CD4-positive, alpha-beta T cell (primary cell): ENCODE measurements at regions not wholly inside any gene's neighbourhood (a gene's known extent, or its start where the extent isn't known, plus 50 kb on each side); places are given as distances from the start of the nearest gene placed in this dataset.

Source experiments
- ATAC-seq: fragments of 200-7000 bp; cut with Tn5 transposase; one replicate; pipeline ENCODE4 v1.10.0; 2022; ENCODE audit warnings: mild to moderate bottlenecking; ENCODE audit not compliant: poor library complexity
- CTCF ChIA-PET: fragments of 350-600 bp; sonication (Branson Sonifier 250); formaldehyde crosslinking; loops from one replicate; lab custom pipeline; 2021; ENCODE audit warnings: antibody characterized with exemption, inconsistent platforms; lab: Charles Lee
- POLR2A ChIA-PET: fragments of 350-600 bp; sonication (Branson Sonifier 250); formaldehyde crosslinking; loops from one replicate; lab custom pipeline; 2021; ENCODE audit warnings: antibody characterized with exemption, inconsistent platforms; lab: Charles Lee
- DNase-seq, 14 experiments: peaks; one replicate each; pipeline ENCODE4 v3.0.0-alpha.2; 2013 to 2020; ENCODE audit warnings: mixed read lengths in 2 of 14
- H3K27ac ChIP-seq, 2 donors: one replicate each; pipeline versions ENCODE4 v1.5.1 to v1.7.0; 2013; ENCODE audit warnings: low read length in 2 of 2, low read depth in 1 of 2, mild to moderate bottlenecking in 1 of 2
- H3K27me3 ChIP-seq, 2 experiments: 1 replicate in 1 of 2; 2 replicates in 1 of 2; pipeline versions ENCODE4 v1.6.1 to v1.7.0; 2013; ENCODE audit warnings: low read length in 2 of 2, control low read depth in 1 of 2, mild to moderate bottlenecking in 1 of 2, moderate library complexity in 1 of 2; ENCODE audit not compliant: insufficient read depth in 2 of 2, control insufficient read depth in 1 of 2
- H3K36me3 ChIP-seq: one replicate; pipeline ENCODE4 v1.6.1; 2013; ENCODE audit warnings: low read length, control low read depth; ENCODE audit not compliant: insufficient read depth
- H3K4me1 ChIP-seq: one replicate; pipeline ENCODE4 v1.6.1; 2013; ENCODE audit warnings: low read length, control low read depth; ENCODE audit not compliant: insufficient read depth
- H3K4me3 ChIP-seq: one replicate; pipeline ENCODE4 v1.5.1; 2013; ENCODE audit warnings: mild to moderate bottlenecking, low read length, moderate library complexity
- H3K9me3 ChIP-seq, 2 experiments: 1 replicate in 1 of 2; 2 replicates in 1 of 2; pipeline versions ENCODE4 v1.6.1 to v1.7.0; 2013; ENCODE audit warnings: low read length in 2 of 2, mild to moderate bottlenecking in 2 of 2, control low read depth in 1 of 2, moderate library complexity in 1 of 2; ENCODE audit not compliant: control insufficient read depth in 1 of 2, insufficient read depth in 1 of 2
- H3K27ac Mint-ChIP-seq: one replicate; pipeline ENCODE4 v1.8.0; 2020; ENCODE audit warnings: mixed read lengths
- H3K27me3 Mint-ChIP-seq: one replicate; pipeline ENCODE4 v1.8.0; 2021; ENCODE audit warnings: mixed read lengths
- H3K36me3 Mint-ChIP-seq: one replicate; pipeline ENCODE4 v1.8.0; 2021; ENCODE audit warnings: low read depth, mixed read lengths
- H3K4me1 Mint-ChIP-seq: one replicate; pipeline ENCODE4 v1.8.0; 2021; ENCODE audit warnings: low read depth, mixed read lengths
- H3K4me3 Mint-ChIP-seq: one replicate; pipeline ENCODE4 v1.8.0; 2020; ENCODE audit warnings: mild to moderate bottlenecking, mixed read lengths
- H3K9me3 Mint-ChIP-seq: one replicate; pipeline ENCODE4 v1.8.0; 2020; ENCODE audit warnings: mixed read lengths
- CTCF ChIP-seq: fragments of 200-600 bp; IDR thresholded peaks from one replicate; pipeline ENCODE4 v1.8.0; 2022; ENCODE audit warnings: antibody characterized with exemption, mild to moderate bottlenecking
- intact Hi-C, 2 experiments: fragments of 100-400 bp; cut with DNase I in 1 of 2; cut with micrococcal nuclease in 1 of 2; formaldehyde crosslinking; loops; one replicate each; pipeline versions ENCODE4 v1.15.1 to v1.9.0; 2023 to 2025; cut with DNase I, micrococcal nuclease

- no peak for ATAC-seq
- Mint-ChIP-seq H3K27me3 (no peaks in the 10 kb centered on the region), H3K4me1 (peaks cover 30% of the 10 kb centered on the region), H3K9me3 (no peaks in the 10 kb centered on the region), H3K36me3 (no peaks in the 10 kb centered on the region), H3K27ac (no peak overlapping the region), H3K4me3 (no peak overlapping the region)
- Histone ChIP-seq H3K4me3 (no peak overlapping the region), H3K27me3 (no peaks in the 10 kb centered on the region), H3K36me3 (no peaks in the 10 kb centered on the region), H3K4me1 (peaks cover 15% of the 10 kb centered on the region), H3K9me3 (no peaks in the 10 kb centered on the region), H3K27ac (no peak overlapping the region)
- intact Hi-C loops, result no loop called here
- ChIA-PET CTCF (no interaction called here), POLR2A (no interaction called here)
- DNase-seq, result no peak
- no peak for TF ChIP-seq CTCF
These were observed 313.4 kb downstream of the BCL11B start for GRCh38 chr14:98958632-98959031.

GRCh38 chr14:98959410-98959809 is 312.6 kb downstream of the BCL11B start:
- no peak for TF ChIP-seq CTCF
- H3K36me3 ChIP-seq, result no peaks in the 10 kb centered on the region
- Mint-ChIP-seq H3K4me1 (peaks cover 37% of the 10 kb centered on the region), H3K27me3 (no peaks in the 10 kb centered on the region), H3K36me3 (no peaks in the 10 kb centered on the region), H3K27ac (no peak overlapping the region), H3K9me3 (no peaks in the 10 kb centered on the region), H3K4me3 (no peak overlapping the region)
- H3K27ac ChIP-seq, result no peak overlapping the region
- ChIA-PET POLR2A (no interaction called here), CTCF (no interaction called here)
- no peak for DNase-seq
- ATAC-seq, result no peak
- H3K4me3 ChIP-seq, result no peak overlapping the region
- intact Hi-C loops, result no loop called here
- no peaks in the 10 kb centered on the region for H3K27me3 ChIP-seq
- no peaks in the 10 kb centered on the region for H3K9me3 ChIP-seq
- H3K4me1 ChIP-seq, result peaks cover 23% of the 10 kb centered on the region

- H3K36me3 Mint-ChIP-seq, result no peaks in the 10 kb centered on the region
- H3K27ac ChIP-seq, result no peak overlapping the region
- H3K9me3 Mint-ChIP-seq, result no peaks in the 10 kb centered on the region
- POLR2A ChIA-PET, result no interaction called here
- H3K27me3 Mint-ChIP-seq, result no peaks in the 10 kb centered on the region
- CTCF ChIA-PET, result no interaction called here
- H3K4me1 Mint-ChIP-seq, result peaks cover 44% of the 10 kb centered on the region
- no peak for ATAC-seq
- H3K36me3 ChIP-seq, result no peaks in the 10 kb centered on the region
- H3K27me3 ChIP-seq, result no peaks in the 10 kb centered on the region
- no peak overlapping the region for H3K4me3 Mint-ChIP-seq
- TF ChIP-seq CTCF, result no peak
- H3K27ac Mint-ChIP-seq, result no peak overlapping the region
- no peaks in the 10 kb centered on the region for H3K9me3 ChIP-seq
- no peak for DNase-seq
- intact Hi-C loops, result no loop called here
- peaks cover 30% of the 10 kb centered on the region for H3K4me1 ChIP-seq
- H3K4me3 ChIP-seq, result no peak overlapping the region
These were observed 311.9 kb downstream of the BCL11B start for GRCh38 chr14:98959958-98960616.
